DND-41 (cell line): ENCODE measurements at regions not wholly inside any gene's neighbourhood (a gene's known extent, or its start where the extent isn't known, plus 50 kb on each side); places are given as distances from the start of the nearest gene placed in this dataset.

Source experiments
- ATAC-seq: fragments of 200-7000 bp; cut with Tn5 transposase; 3 replicates; pipeline ENCODE4 v1.9.1; 2021; ENCODE audit warnings: low read depth; ENCODE audit not compliant: insufficient read depth
- DNase-seq: peaks from one replicate; pipeline ENCODE4 v3.0.0-alpha.2; 2020
- H2AFZ ChIP-seq: 2 replicates; pipeline ENCODE4 v1.6.0; 2012; ENCODE audit warnings: low read depth, low read length
- H3K27ac ChIP-seq: 2 replicates; pipeline ENCODE4 v1.5.1; 2012; ENCODE audit warnings: low read length, inconsistent platforms
- H3K27me3 ChIP-seq: fragments of 200-600 bp; sonication (generic); 2 replicates; pipeline ENCODE4 v1.6.0; 2012; ENCODE audit warnings: low read length, mild to moderate bottlenecking, inconsistent platforms; ENCODE audit not compliant: insufficient read depth, poor library complexity
- H3K36me3 ChIP-seq: 2 replicates; pipeline ENCODE4 v1.5.1; 2012; ENCODE audit warnings: low read length, inconsistent platforms; ENCODE audit not compliant: insufficient read depth
- H3K4me1 ChIP-seq: 2 replicates; pipeline ENCODE4 v1.5.1; 2012; ENCODE audit warnings: mild to moderate bottlenecking, low read length; ENCODE audit not compliant: insufficient read depth
- H3K4me2 ChIP-seq: 2 replicates; pipeline ENCODE4 v1.6.0; 2012; ENCODE audit warnings: mild to moderate bottlenecking, moderate library complexity, low read length, inconsistent platforms; ENCODE audit not compliant: insufficient read depth
- H3K4me3 ChIP-seq, 2 experiments: fragments of 200-600 bp in 1 of 2; shearing (Covaris generic) in 1 of 2; 2 replicates each; pipeline ENCODE4 v1.5.1; 2012 to 2016; ENCODE audit warnings: inconsistent platforms in 2 of 2, low read length in 2 of 2, mild to moderate bottlenecking in 2 of 2, low read depth in 1 of 2, moderate library complexity in 1 of 2
- H3K79me2 ChIP-seq: 2 replicates; pipeline ENCODE4 v1.6.0; 2012; ENCODE audit warnings: low read length, inconsistent platforms; ENCODE audit not compliant: insufficient read depth
- H3K9ac ChIP-seq: 2 replicates; pipeline ENCODE4 v1.6.0; 2012; ENCODE audit warnings: low read depth, mild to moderate bottlenecking, inconsistent platforms, low read length, moderate library complexity
- H3K9me3 ChIP-seq: 2 replicates; pipeline ENCODE4 v1.5.1; 2012; ENCODE audit warnings: low read length, moderate library complexity, mild to moderate bottlenecking, inconsistent platforms; ENCODE audit not compliant: insufficient read depth, severe bottlenecking
- H4K20me1 ChIP-seq: 2 replicates; pipeline ENCODE4 v1.6.0; 2012; ENCODE audit warnings: low read length; ENCODE audit not compliant: insufficient read depth
- EZH2 ChIP-seq: IDR thresholded peaks from 3 replicates; pipeline ENCODE4 v1.6.1; 2012; ENCODE audit warnings: borderline replicate concordance, low read depth, mild to moderate bottlenecking, moderate library complexity, low read length, inconsistent platforms; ENCODE audit not compliant: severe bottlenecking
- TF ChIP-seq, protein P1 (sequence below): IDR thresholded peaks from 2 replicates; pipeline ENCODE4 v1.5.1; 2012; ENCODE audit warnings: borderline replicate concordance, low read length, moderate library complexity, mild to moderate bottlenecking; ENCODE audit not compliant: poor library complexity, severe bottlenecking; ENCODE audit errors: extremely low read depth

GRCh38 chr9:80883426-80883825 lies 805.9 kb downstream of the TLE1 start:
- TF ChIP-seq, protein P1, sequence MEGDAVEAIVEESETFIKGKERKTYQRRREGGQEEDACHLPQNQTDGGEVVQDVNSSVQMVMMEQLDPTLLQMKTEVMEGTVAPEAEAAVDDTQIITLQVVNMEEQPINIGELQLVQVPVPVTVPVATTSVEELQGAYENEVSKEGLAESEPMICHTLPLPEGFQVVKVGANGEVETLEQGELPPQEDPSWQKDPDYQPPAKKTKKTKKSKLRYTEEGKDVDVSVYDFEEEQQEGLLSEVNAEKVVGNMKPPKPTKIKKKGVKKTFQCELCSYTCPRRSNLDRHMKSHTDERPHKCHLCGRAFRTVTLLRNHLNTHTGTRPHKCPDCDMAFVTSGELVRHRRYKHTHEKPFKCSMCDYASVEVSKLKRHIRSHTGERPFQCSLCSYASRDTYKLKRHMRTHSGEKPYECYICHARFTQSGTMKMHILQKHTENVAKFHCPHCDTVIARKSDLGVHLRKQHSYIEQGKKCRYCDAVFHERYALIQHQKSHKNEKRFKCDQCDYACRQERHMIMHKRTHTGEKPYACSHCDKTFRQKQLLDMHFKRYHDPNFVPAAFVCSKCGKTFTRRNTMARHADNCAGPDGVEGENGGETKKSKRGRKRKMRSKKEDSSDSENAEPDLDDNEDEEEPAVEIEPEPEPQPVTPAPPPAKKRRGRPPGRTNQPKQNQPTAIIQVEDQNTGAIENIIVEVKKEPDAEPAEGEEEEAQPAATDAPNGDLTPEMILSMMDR, result no peak
- TF ChIP-seq EZH2, result no peak
- Histone ChIP-seq H3K4me1 (no peaks in the 10 kb centered on the region), H4K20me1 (no peaks in the 10 kb centered on the region), H3K27me3 (no peaks in the 10 kb centered on the region), H3K4me3 (no peak overlapping the region), H3K79me2 (no peaks in the 10 kb centered on the region), H3K9me3 (no peaks in the 10 kb centered on the region), H3K27ac (no peak overlapping the region), H3K36me3 (no peaks in the 10 kb centered on the region), H2AFZ (no peak overlapping the region), H3K4me2 (no peak overlapping the region), H3K9ac (no peak overlapping the region)
- DNase-seq (no peak), ATAC-seq (no peak)

GRCh38 chr9:80881940-80882339 lies 807.4 kb downstream of the TLE1 start:
- ATAC-seq, result no peak
- H3K36me3 ChIP-seq, result no peaks in the 10 kb centered on the region
- TF ChIP-seq, protein P1, result no peak

DNA sequence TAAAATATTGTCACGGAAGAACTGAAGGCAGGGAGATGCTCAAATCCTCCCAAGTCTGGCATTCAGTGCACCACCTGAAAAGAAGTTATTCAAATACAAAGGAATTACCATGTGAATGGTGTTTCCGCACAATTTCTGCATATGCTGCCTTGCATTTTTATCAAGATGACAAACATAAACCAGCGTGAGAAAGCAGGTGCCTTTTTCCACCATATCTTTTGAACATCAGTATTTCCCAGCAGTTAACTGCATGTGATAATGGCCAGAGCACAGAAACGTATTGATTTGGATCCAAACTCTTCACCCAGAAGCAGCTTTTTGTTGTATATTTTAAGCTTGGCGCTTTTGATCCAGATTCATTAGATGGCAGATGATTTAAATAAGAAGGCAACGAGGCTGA lies 808.0 kb downstream of the TLE1 start:
- TF ChIP-seq, protein P1, result no peak
- TF ChIP-seq EZH2, result no peak
- H3K27me3 ChIP-seq, result no peaks in the 10 kb centered on the region
- H3K36me3 ChIP-seq, result no peaks in the 10 kb centered on the region
- no peaks in the 10 kb centered on the region for H3K4me1 ChIP-seq
- no peaks in the 10 kb centered on the region for H3K9me3 ChIP-seq
- H3K4me2 ChIP-seq, result no peak overlapping the region
- H3K27ac ChIP-seq, result no peak overlapping the region
- ATAC-seq (no peak), DNase-seq (no peak)
- H4K20me1 ChIP-seq, result no peaks in the 10 kb centered on the region
- no peak overlapping the region for H3K4me3 ChIP-seq
- no peak overlapping the region for H2AFZ ChIP-seq
- H3K9ac ChIP-seq, result no peak overlapping the region
- no peaks in the 10 kb centered on the region for H3K79me2 ChIP-seq

More at GRCh38 chr9:80881940-80882339, 807.4 kb downstream of the TLE1 start:
- Histone ChIP-seq H4K20me1 (no peaks in the 10 kb centered on the region), H3K9me3 (no peaks in the 10 kb centered on the region), H3K27ac (no peak overlapping the region), H3K4me2 (no peak overlapping the region), H3K4me1 (no peaks in the 10 kb centered on the region), H2AFZ (no peak overlapping the region), H3K9ac (no peak overlapping the region), H3K27me3 (no peaks in the 10 kb centered on the region), H3K79me2 (no peaks in the 10 kb centered on the region), H3K4me3 (no peak overlapping the region)
- DNase-seq, result no peak

- Histone ChIP-seq H3K79me2 (no peaks in the 10 kb centered on the region), H3K27me3 (no peaks in the 10 kb centered on the region), H3K36me3 (no peaks in the 10 kb centered on the region), H2AFZ (no peak overlapping the region), H3K4me1 (no peaks in the 10 kb centered on the region), H3K9me3 (no peaks in the 10 kb centered on the region), H3K4me3 (no peak overlapping the region), H3K9ac (no peak overlapping the region), H3K27ac (no peak overlapping the region), H4K20me1 (no peaks in the 10 kb centered on the region), H3K4me2 (no peak overlapping the region)
- DNase-seq, result no peak
- ATAC-seq, result no peak
- TF ChIP-seq, protein P1, result no peak
- no peak for TF ChIP-seq EZH2
Measured at GRCh38 chr9:80878556-80878955, 810.8 kb downstream of the TLE1 start.
